A549 (cell line): ENCODE measurements at regions not wholly inside any gene's neighbourhood (a gene's known extent, or its start where the extent isn't known, plus 50 kb on each side); places are given as distances from the start of the nearest gene placed in this dataset.
"Not testable (repeated sequence)": the region's sequence is repeated elsewhere in the genome, so short reads cannot be mapped to it uniquely, and the experiment has no call there.

Experiments used
- ATAC-seq, 2 experiments: fragments of 200-7000 bp in 1 of 2; fragments of >200 bp in 1 of 2; cut with Nextera tagmentation in 1 of 2; cut with Tn5 transposase in 1 of 2; 3 replicates each; pipeline versions ENCODE4 v1.8.0 to v1.9.1; 2018 to 2020; ENCODE audit warnings: mild to moderate bottlenecking in 1 of 2, moderate library complexity in 1 of 2
- CTCF ChIA-PET: fragments of 300-600 bp; sonication (Branson Sonifier 250); formaldehyde crosslinking; extraction: SDS; loops from one replicate; lab custom pipeline; 2021; ENCODE audit warnings: antibody characterized with exemption, inconsistent platforms; lab: Yijun Ruan, JAX
- POLR2A ChIA-PET: fragments of 350-600 bp; formaldehyde crosslinking; extraction: SDS; loops from one replicate; lab custom pipeline; 2021; ENCODE audit warnings: antibody characterized with exemption, inconsistent platforms; lab: Yijun Ruan, JAX
- DNase-seq, 2 experiments: peaks; one replicate each; pipeline versions ENCODE4 v3.0.0 to v3.0.0-alpha.2; 2011 to 2016; ENCODE audit warnings: low read depth in 1 of 2, low spot score in 1 of 2
- FAIRE-seq: peaks from 2 replicates; lab custom pipeline; 2011; peaks lifted over from hg19 to GRCh38; lab: Jason Lieb, UNC
- H3K27ac ChIP-seq, 2 experiments: fragments of >200 bp; sonication (Bioruptor Twin); formaldehyde crosslinking; 3 replicates each; pipeline ENCODE4 v1.5.1; 2016 to 2017
- H3K4me1 ChIP-seq: fragments of >200 bp; sonication (Bioruptor Twin); formaldehyde crosslinking; 3 replicates; pipeline ENCODE4 v1.6.1; 2016
- H3K4me2 ChIP-seq: fragments of >200 bp; sonication (Bioruptor Twin); formaldehyde crosslinking; 3 replicates; pipeline ENCODE4 v1.6.1; 2016
- H3K4me3 ChIP-seq: fragments of >200 bp; sonication (Bioruptor Twin); formaldehyde crosslinking; 3 replicates; pipeline ENCODE4 v1.5.1; 2016
- H3K9me3 ChIP-seq: fragments of >200 bp; sonication (Bioruptor Twin); formaldehyde crosslinking; 3 replicates; pipeline ENCODE4 v1.6.1; 2016
- ATOH8 ChIP-seq: fragments of 250-450 bp; sonication (Bioruptor Pico); IDR thresholded peaks from 2 replicates; pipeline ENCODE4 v1.5.0; 2020; ENCODE audit warnings: low read depth, mild to moderate bottlenecking, moderate library complexity
- BHLHE40 ChIP-seq: IDR thresholded peaks from 2 replicates; pipeline ENCODE4 v1.6.1; 2012; ENCODE audit warnings: low read depth, low read length, inconsistent platforms
- CBX2 ChIP-seq: fragments of 200-600 bp; sonication (generic); IDR thresholded peaks from 2 replicates; pipeline ENCODE4 v1.6.1; 2016; ENCODE audit warnings: low read depth, mild to moderate bottlenecking, borderline replicate concordance
- CEBPB ChIP-seq, 2 experiments: fragments of >200 bp in 1 of 2; sonication (Bioruptor Twin) in 1 of 2; formaldehyde crosslinking in 1 of 2; IDR thresholded peaks; 2 replicates each; pipeline ENCODE4 v1.6.1; 2012 to 2016
- CTCF ChIP-seq: fragments of >200 bp; sonication (Bioruptor Twin); formaldehyde crosslinking; IDR thresholded peaks from 3 replicates; pipeline ENCODE4 v1.5.1; 2016
- ELK1 ChIP-seq: fragments of 150-350 bp; IDR thresholded peaks from 2 replicates; pipeline ENCODE4 v1.6.1; 2014; ENCODE audit warnings: low read depth, mild to moderate bottlenecking, low read length
- FOSL2 ChIP-seq, 2 experiments: fragments of 450-650 bp in 1 of 2; fragments of >200 bp in 1 of 2; sonication (Bioruptor Twin) in 1 of 2; formaldehyde crosslinking; IDR thresholded peaks; 2 replicates each; pipeline versions ENCODE4 v1.5.0 to v1.6.1; 2016 to 2020; ENCODE audit warnings: mild to moderate bottlenecking in 1 of 2, moderate library complexity in 1 of 2
- HDAC2 ChIP-seq: fragments of 200-600 bp; sonication (generic); IDR thresholded peaks from 2 replicates; pipeline ENCODE4 v1.6.1; 2016
- HES2 ChIP-seq: fragments of >200 bp; sonication (Bioruptor Twin); formaldehyde crosslinking; IDR thresholded peaks from 2 replicates; pipeline ENCODE4 v1.6.1; 2016
- JUN ChIP-seq, 2 experiments: fragments of >200 bp; sonication (Bioruptor Twin); formaldehyde crosslinking; IDR thresholded peaks; 2 replicates in 1 of 2; 3 replicates in 1 of 2; pipeline ENCODE4 v1.6.1; 2016 to 2017
- JUNB ChIP-seq: fragments of >200 bp; sonication (Bioruptor Twin); formaldehyde crosslinking; IDR thresholded peaks from 2 replicates; pipeline ENCODE4 v1.6.1; 2016
- KDM1A ChIP-seq: fragments of 200-600 bp; sonication (generic); IDR thresholded peaks from 2 replicates; pipeline ENCODE4 v1.6.1; 2016; ENCODE audit warnings: low read depth, mild to moderate bottlenecking
- KDM5A ChIP-seq: fragments of 200-600 bp; sonication (generic); IDR thresholded peaks from 2 replicates; pipeline ENCODE4 v1.6.1; 2016; ENCODE audit warnings: antibody characterized with exemption, mild to moderate bottlenecking
- MAFK ChIP-seq: fragments of 450-650 bp; IDR thresholded peaks from 2 replicates; pipeline ENCODE4 v1.6.1; 2014; ENCODE audit not compliant: partially characterized antibody
- PBX3 ChIP-seq: IDR thresholded peaks from 2 replicates; pipeline ENCODE4 v1.6.1; 2012
- RAD21 ChIP-seq, 2 experiments: fragments of >200 bp in 1 of 2; sonication (Bioruptor Twin) in 1 of 2; formaldehyde crosslinking in 1 of 2; IDR thresholded peaks in 1 of 2; conservative IDR thresholded peaks in 1 of 2; 2 replicates in 1 of 2; 3 replicates in 1 of 2; pipeline ENCODE4 v1.6.1; 2012 to 2018; ENCODE audit warnings: inconsistent platforms in 1 of 2
- REST ChIP-seq: fragments of 200-600 bp; sonication (generic); IDR thresholded peaks from 2 replicates; pipeline ENCODE4 v1.6.1; 2016; ENCODE audit warnings: antibody characterized with exemption, mild to moderate bottlenecking, moderate library complexity
- RFX5 ChIP-seq: fragments of 450-650 bp; IDR thresholded peaks from 2 replicates; pipeline ENCODE4 v1.7.1; 2014; ENCODE audit warnings: antibody characterized with exemption, mild to moderate bottlenecking, moderate library complexity
- SMC3 ChIP-seq: fragments of >200 bp; sonication (Bioruptor Twin); formaldehyde crosslinking; IDR thresholded peaks from 3 replicates; pipeline ENCODE4 v1.6.1; 2018; ENCODE audit warnings: inconsistent platforms
- SREBF2 ChIP-seq: fragments of 450-650 bp; IDR thresholded peaks from 2 replicates; pipeline ENCODE4 v1.6.1; 2014; ENCODE audit warnings: mild to moderate bottlenecking, moderate library complexity
- ZNF302 ChIP-seq: fragments of 250-450 bp; sonication (Bioruptor Pico); IDR thresholded peaks from 2 replicates; pipeline ENCODE4 v1.9.0; 2021; ENCODE audit warnings: inconsistent platforms, mild to moderate bottlenecking, moderate library complexity
- ZSCAN20 ChIP-seq: fragments of 250-450 bp; sonication (Bioruptor Pico); IDR thresholded peaks from 2 replicates; pipeline ENCODE4 v1.8.0; 2022; ENCODE audit warnings: mild to moderate bottlenecking, moderate library complexity
- WGBS: methylation state at CpG from one replicate; pipeline ENCODE4 v1.1.6; 2017; ENCODE audit errors: missing lambda C conversion rate; 5-methylcytosine and 5-hydroxymethylcytosine counted together

GRCh38 chr20:50453533-50454244, 56.5 kb upstream of the PTPN1 start:
- CTCF ChIA-PET: interaction anchor here (0.6 to 8.1 kb wide), 4 partner anchors 10 to 275 kb away, joined by 3 to 49 read pairs (median 23); partner anchors contain the start of gene CEBPB
- Histone ChIP-seq H3K4me3 (no peak overlapping the region), H3K9me3 (no peaks in the 10 kb centered on the region)
- FAIRE-seq: no peak
- TF ChIP-seq ELK1 (no peak), JUN (IDR thresholded peaks at IDR 0.05) (no peak), FOSL2 (IDR thresholded peaks at IDR 0.05) (no peak), FOSL2 (CRISPR knock-in tag; IDR thresholded peaks at IDR 0.05) (no peak), BHLHE40 (no peak), SREBF2 (no peak), CBX2 (no peak), HES2 (no peak), RAD21 (conservative IDR thresholded peaks at IDR 0.05 in 1 of 2, IDR thresholded peaks at IDR 0.05 in 1 of 2) (no peak), MAFK (no peak), KDM5A (no peak), CEBPB (IDR thresholded peaks at IDR 0.05) (no peak)
- TF ChIP-seq, all 56 proteins: peak for 0
- peaks cover 43% of the 10 kb centered on the region for H3K4me1 ChIP-seq
- H3K27ac ChIP-seq: peak overlapping the region; percentile 91 to 94; a peak in 4 of 6 replicates
- 78% methylated on average over 6 of the region's 6 CpGs for WGBS
- ATAC-seq (no peak), DNase-seq (no peak)
- POLR2A ChIA-PET: no interaction called here
- H3K4me2 ChIP-seq: no peak overlapping the region

- POLR2A ChIA-PET, ATAC-seq: not testable (repeated sequence)
- H3K4me1 ChIP-seq: peaks cover 46% of the 10 kb centered on the region
Observed at GRCh38 chr20:50455245-50455644, 54.9 kb upstream of the PTPN1 start.

GRCh38 chr20:50455656-50456451, 54.3 kb upstream of the PTPN1 start:
- WGBS: 78% methylated on average over 19 of the region's 19 CpGs
- ATAC-seq (no peak), DNase-seq (no peak), FAIRE-seq (no peak)
- no peak overlapping the region for H3K4me2 ChIP-seq
- CTCF ChIA-PET: interaction anchor here (0.7 to 8.1 kb wide), 11 partner anchors 8 to 271 kb away, joined by 3 to 49 read pairs (median 4); partner anchors contain the start of gene CEBPB
- H3K4me1 ChIP-seq: peaks cover 46% of the 10 kb centered on the region
- H3K4me3 ChIP-seq: no peak overlapping the region
- H3K9me3 ChIP-seq: no peaks in the 10 kb centered on the region
- H3K27ac ChIP-seq: peak overlapping the region; percentile 91 to 94; a peak in 5 of 6 replicates
- POLR2A ChIA-PET: no interaction called here
- TF ChIP-seq ZNF302 (CRISPR knock-in tag) (no peak), KDM5A (no peak), ATOH8 (CRISPR knock-in tag) (no peak), PBX3 (no peak), CTCF (no peak), KDM1A (no peak), JUN (IDR thresholded peaks at IDR 0.05) (no peak), SMC3 (no peak), HDAC2 (no peak), JUNB (no peak), ZSCAN20 (CRISPR knock-in tag) (no peak), RFX5 (no peak), REST (no peak)

More at GRCh38 chr20:50455245-50455644, 54.9 kb upstream of the PTPN1 start:
- not testable (repeated sequence) for DNase-seq, H3K4me3 ChIP-seq, H3K9me3 ChIP-seq, H3K4me2 ChIP-seq, FAIRE-seq
- peak overlapping the region; percentile 91 to 94; a peak in 4 of 6 replicates for H3K27ac ChIP-seq
- CTCF ChIA-PET: interaction anchor here (0.7 to 8.1 kb wide), 11 partner anchors 8 to 271 kb away, joined by 3 to 49 read pairs (median 4); partner anchors contain the start of gene CEBPB
- WGBS: 90% methylated on average over 5 of the region's 5 CpGs
